ENCODE measurements at regions not wholly inside any gene's neighbourhood (a gene's known extent, or its start where the extent isn't known, plus 50 kb on each side); places are given as distances from the start of the nearest gene placed in this dataset.

GRCh38 chr9:36750630-36751029 is 177.9 kb downstream of the MELK start:
- Mint-ChIP-seq H3K27ac (no peak overlapping the region), H3K36me3 (ENCODE audit: low read depth) (no peaks in the 10 kb centered on the region), H3K27me3 (peaks cover 37% of the 10 kb centered on the region), H3K4me3 (no peak overlapping the region), H3K4me1 (ENCODE audit: low read depth) (no peaks in the 10 kb centered on the region), H3K9me3 (no peaks in the 10 kb centered on the region)
- no peak for ATAC-seq
- POLR2A ChIA-PET = no interaction called here
- intact Hi-C loops (cut with micrococcal nuclease) = no loop called here
- DNase-seq = no peak
- no peak for TF ChIP-seq CTCF (IDR thresholded peaks at IDR 0.05)
- CTCF ChIA-PET = no interaction called here

GRCh38 chr9:36755019-36755418 is 182.3 kb downstream of the MELK start:
- H3K4me1 Mint-ChIP-seq (ENCODE audit: low read depth) = no peaks in the 10 kb centered on the region
- peaks cover 34% of the 10 kb centered on the region for H3K27me3 Mint-ChIP-seq
- TF ChIP-seq CTCF (IDR thresholded peaks at IDR 0.05) = no peak
- H3K36me3 Mint-ChIP-seq (ENCODE audit: low read depth) = no peaks in the 10 kb centered on the region
- DNase-seq = no peak
- ChIA-PET CTCF (no interaction called here), POLR2A (no interaction called here)
- no peak overlapping the region for H3K4me3 Mint-ChIP-seq
- H3K9me3 Mint-ChIP-seq = no peaks in the 10 kb centered on the region
- intact Hi-C loops (cut with micrococcal nuclease) = no loop called here
- no peak for ATAC-seq
- no peak overlapping the region for H3K27ac Mint-ChIP-seq

- no peaks in the 10 kb centered on the region for H3K9me3 Mint-ChIP-seq
- ATAC-seq = no peak
- peaks cover 18% of the 10 kb centered on the region for H3K27me3 Mint-ChIP-seq
- H3K36me3 Mint-ChIP-seq (ENCODE audit: low read depth) = no peaks in the 10 kb centered on the region
- CTCF ChIA-PET = interaction anchor here (1.4 kb wide), 2 partner anchors 28 to 30 kb away, joined by 3 read pairs; no protein-coding TSS in a partner anchor
- no peaks in the 10 kb centered on the region for H3K4me1 Mint-ChIP-seq (ENCODE audit: low read depth)
- no peak overlapping the region for H3K27ac Mint-ChIP-seq
- no peak for TF ChIP-seq CTCF (IDR thresholded peaks at IDR 0.05)
- H3K4me3 Mint-ChIP-seq = no peak overlapping the region
- POLR2A ChIA-PET = no interaction called here
- intact Hi-C loops (cut with micrococcal nuclease) = no loop called here
- no peak for DNase-seq
Measured at GRCh38 chr9:36759141-36759540, 186.4 kb downstream of the MELK start.

GRCh38 chr9:36759976-36760375 is 187.3 kb downstream of the MELK start:
- H3K27me3 Mint-ChIP-seq = peaks cover 15% of the 10 kb centered on the region
- H3K4me3 Mint-ChIP-seq = no peak overlapping the region
- no peak for TF ChIP-seq CTCF (IDR thresholded peaks at IDR 0.05)
- no peaks in the 10 kb centered on the region for H3K4me1 Mint-ChIP-seq (ENCODE audit: low read depth)
- no peak for DNase-seq
- no peaks in the 10 kb centered on the region for H3K9me3 Mint-ChIP-seq
- ATAC-seq = no peak
- intact Hi-C loops (cut with micrococcal nuclease) = no loop called here
- POLR2A ChIA-PET = no interaction called here
- no peaks in the 10 kb centered on the region for H3K36me3 Mint-ChIP-seq (ENCODE audit: low read depth)
- CTCF ChIA-PET = no interaction called here
- H3K27ac Mint-ChIP-seq = no peak overlapping the region

GRCh38 chr9:36760667-36761420 is 188.1 kb downstream of the MELK start:
- CTCF ChIA-PET = no interaction called here
- POLR2A ChIA-PET = no interaction called here

More at GRCh38 chr9:36760667-36761420, 188.1 kb downstream of the MELK start:
- Mint-ChIP-seq H3K36me3 (ENCODE audit: low read depth) (no peaks in the 10 kb centered on the region), H3K4me1 (ENCODE audit: low read depth) (no peaks in the 10 kb centered on the region), H3K27me3 (peaks cover 10% of the 10 kb centered on the region), H3K9me3 (no peaks in the 10 kb centered on the region), H3K4me3 (no peak overlapping the region), H3K27ac (no peak overlapping the region)
- ATAC-seq (no peak), DNase-seq (no peak)
- intact Hi-C loops (cut with micrococcal nuclease) = no loop called here
- no peak for TF ChIP-seq CTCF (IDR thresholded peaks at IDR 0.05)
